Activated T-cell treated with anti-CD3 and anti-CD28 coated beads, Interleukin-2, amount 50 U/mL, for 72 hours (primary cell): ENCODE measurements at regions not wholly inside any gene's neighbourhood (a gene's known extent, or its start where the extent isn't known, plus 50 kb on each side); places are given as distances from the start of the nearest gene placed in this dataset.
"Not testable (repeated sequence)": the region's sequence is repeated elsewhere in the genome, so short reads cannot be mapped to it uniquely, and the experiment has no call there.

Experiments
- ATAC-seq, 2 donors: fragments of 150-1000 bp; cut with Tn5 transposase; replicated peaks in 1 of 2; 2 replicates each; pipeline ENCODE4 v1.10.0; 2021; ENCODE audit warnings: moderate library complexity in 2 of 2, mild to moderate bottlenecking in 1 of 2
- DNase-seq, 2 donors: peaks; one replicate each; pipeline ENCODE4 v3.0.0; 2021 to 2022; ENCODE audit warnings: mixed read lengths in 1 of 2
- H3K27ac Mint-ChIP-seq: one replicate; pipeline ENCODE4 v1.8.0; 2022; ENCODE audit warnings: mild to moderate bottlenecking, moderate library complexity, mixed read lengths
- H3K27me3 Mint-ChIP-seq: one replicate; pipeline ENCODE4 v1.8.0; 2022; ENCODE audit warnings: low read depth, mixed read lengths
- H3K36me3 Mint-ChIP-seq, 2 donors: one replicate each; pipeline ENCODE4 v1.8.0; 2022; ENCODE audit warnings: mixed read lengths in 2 of 2, mild to moderate bottlenecking in 1 of 2; ENCODE audit not compliant: insufficient read depth in 2 of 2
- H3K4me1 Mint-ChIP-seq: one replicate; pipeline ENCODE4 v1.8.0; 2022; ENCODE audit warnings: low read depth, mixed read lengths
- H3K4me3 Mint-ChIP-seq, 2 donors: one replicate each; pipeline ENCODE4 v1.8.0; 2022; ENCODE audit warnings: mild to moderate bottlenecking in 2 of 2, mixed read lengths in 2 of 2, moderate library complexity in 2 of 2
- H3K9me3 Mint-ChIP-seq, 2 donors: one replicate each; pipeline ENCODE4 v1.8.0; 2022; ENCODE audit warnings: mixed read lengths in 2 of 2

DNA sequence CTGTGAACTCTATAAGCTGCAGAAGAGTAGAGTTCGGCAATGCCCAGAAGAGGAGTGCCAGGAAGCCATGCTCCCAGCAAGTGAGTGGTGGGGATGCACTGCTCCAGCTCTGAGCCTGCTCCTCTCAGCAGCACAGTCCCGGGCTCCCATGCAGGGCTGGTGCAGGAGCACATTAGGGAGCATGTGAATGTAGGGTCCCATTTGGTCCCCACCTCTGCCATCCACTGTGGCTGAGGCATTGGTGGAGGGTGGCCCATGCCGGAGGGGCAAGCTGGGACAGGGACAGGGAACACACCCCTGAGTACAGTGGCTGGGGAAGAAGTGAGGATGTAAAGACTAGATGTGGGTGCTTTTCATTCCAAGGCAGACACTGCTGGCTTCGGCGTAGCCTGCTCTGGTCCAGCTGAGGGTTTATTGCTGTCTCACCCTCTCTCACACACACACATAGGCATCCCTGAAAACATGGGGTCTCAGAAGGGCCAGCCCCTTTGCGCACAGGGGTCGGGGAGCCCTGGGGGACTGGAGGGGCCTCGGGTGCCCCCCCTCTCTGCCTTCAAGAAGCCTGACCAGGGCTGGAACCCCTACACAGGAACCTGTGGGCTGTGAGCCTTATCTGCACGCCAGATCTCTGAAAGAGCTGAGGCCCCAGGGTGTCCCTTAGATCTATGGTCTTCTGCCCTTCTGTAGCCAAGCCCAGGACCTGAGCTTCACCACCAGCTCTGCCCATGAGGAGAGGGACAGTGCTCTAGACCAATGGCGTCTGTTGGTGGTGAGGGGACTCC is 341.0 kb downstream of the TCERG1L start:
- ATAC-seq = no peak
- no peak for DNase-seq
- H3K36me3 Mint-ChIP-seq = no peaks in the 10 kb centered on the region
- no peaks in the 10 kb centered on the region for H3K9me3 Mint-ChIP-seq
- H3K27ac Mint-ChIP-seq = no peak overlapping the region
- H3K4me3 Mint-ChIP-seq = no peak overlapping the region
- H3K4me1 Mint-ChIP-seq = no peaks in the 10 kb centered on the region
- no peaks in the 10 kb centered on the region for H3K27me3 Mint-ChIP-seq

- Mint-ChIP-seq H3K9me3 (no peaks in the 10 kb centered on the region), H3K27ac (no peak overlapping the region), H3K36me3 (no peaks in the 10 kb centered on the region), H3K4me1 (no peaks in the 10 kb centered on the region), H3K27me3 (no peaks in the 10 kb centered on the region), H3K4me3 (no peak overlapping the region)
- no peak for DNase-seq
- ATAC-seq = no peak
These were observed 340.4 kb downstream of the TCERG1L start for GRCh38 chr10:130971123-130971435.

GRCh38 chr10:130973127-130973839 is 338.2 kb downstream of the TCERG1L start:
- ATAC-seq (no peak), DNase-seq (no peak)
- no peaks in the 10 kb centered on the region for H3K9me3 Mint-ChIP-seq
- H3K27me3 Mint-ChIP-seq = no peaks in the 10 kb centered on the region
- no peak overlapping the region for H3K4me3 Mint-ChIP-seq
- no peaks in the 10 kb centered on the region for H3K36me3 Mint-ChIP-seq
- no peak overlapping the region for H3K27ac Mint-ChIP-seq
- no peaks in the 10 kb centered on the region for H3K4me1 Mint-ChIP-seq

DNA sequence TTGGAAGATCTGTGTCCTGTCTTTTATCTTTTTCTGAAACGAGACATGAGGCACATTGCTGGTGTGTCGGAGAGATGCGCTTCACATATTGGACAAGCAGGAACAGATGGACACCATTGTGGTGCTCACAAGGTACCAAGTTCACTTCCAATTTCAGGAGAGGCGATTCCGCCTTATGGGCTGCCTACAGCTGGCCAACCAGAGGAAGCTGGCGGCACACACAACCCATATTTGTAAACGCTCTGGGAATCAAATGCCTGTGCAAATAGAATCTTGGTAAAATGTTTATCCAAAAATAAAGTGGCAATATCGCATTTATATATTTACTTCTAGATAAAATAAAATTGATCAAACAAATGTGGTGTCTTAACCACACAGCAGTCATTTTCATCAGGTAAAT is 337.4 kb downstream of the TCERG1L start:
- H3K36me3 Mint-ChIP-seq = no peaks in the 10 kb centered on the region
- no peak overlapping the region for H3K27ac Mint-ChIP-seq
- no peak for DNase-seq
- no peak for ATAC-seq
- H3K4me1 Mint-ChIP-seq = no peaks in the 10 kb centered on the region
- H3K27me3 Mint-ChIP-seq = no peaks in the 10 kb centered on the region
- H3K9me3 Mint-ChIP-seq = no peaks in the 10 kb centered on the region
- no peak overlapping the region for H3K4me3 Mint-ChIP-seq

- H3K9me3 Mint-ChIP-seq, H3K36me3 Mint-ChIP-seq, H3K4me1 Mint-ChIP-seq, H3K4me3 Mint-ChIP-seq, H3K27ac Mint-ChIP-seq, ATAC-seq, DNase-seq, H3K27me3 Mint-ChIP-seq: not testable (repeated sequence)
These were observed 336.2 kb downstream of the TCERG1L start for GRCh38 chr10:130975351-130975750.

DNA sequence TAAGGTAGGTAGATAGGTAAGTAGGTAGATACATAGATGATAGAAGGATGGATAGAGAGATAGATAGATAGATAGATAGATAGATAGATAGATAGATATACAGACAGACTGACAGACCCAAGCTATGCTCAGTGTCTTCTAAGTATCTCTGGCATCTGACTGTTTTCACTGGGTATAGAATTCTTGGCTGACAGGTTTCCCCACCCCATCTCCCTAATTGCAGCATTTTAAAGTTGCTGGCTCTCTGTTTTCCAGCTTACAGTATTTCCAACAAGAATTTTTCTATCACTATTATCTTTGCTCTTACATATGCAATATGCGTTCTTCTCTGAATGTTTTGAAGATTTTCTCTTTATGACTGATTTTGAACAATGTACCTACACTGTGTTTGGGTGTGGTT is 328.7 kb downstream of the TCERG1L start:
- Mint-ChIP-seq H3K9me3 (peaks cover 8 to 14% of the 10 kb centered on the region in 2 donors), H3K27me3 (no peaks in the 10 kb centered on the region), H3K36me3 (peaks cover 0 to 2% of the 10 kb centered on the region in 2 donors), H3K27ac (no peak overlapping the region), H3K4me3 (no peak overlapping the region), H3K4me1 (no peaks in the 10 kb centered on the region)
- no peak for ATAC-seq
- no peak for DNase-seq

DNA sequence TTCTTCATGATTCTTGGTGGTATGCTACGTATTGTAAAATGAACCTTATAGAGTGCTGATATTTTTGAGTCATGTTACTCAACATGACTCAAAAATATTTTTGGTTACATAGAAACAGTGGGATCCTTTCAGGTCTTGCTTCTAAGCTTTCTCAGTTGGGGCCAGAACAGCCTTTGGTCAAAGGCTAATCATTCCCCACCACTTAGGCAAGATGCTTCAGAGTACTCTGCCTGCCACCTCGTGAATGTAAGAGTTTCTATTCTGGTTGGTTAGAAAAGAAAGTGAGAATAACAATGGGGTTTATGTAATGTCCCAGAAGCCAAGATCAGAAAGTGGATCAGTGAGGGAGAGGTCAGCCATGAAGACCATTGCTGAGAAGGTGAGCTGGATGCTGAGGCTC is 327.8 kb downstream of the TCERG1L start:
- Mint-ChIP-seq H3K4me1 (no peaks in the 10 kb centered on the region), H3K36me3 (peaks cover 0 to 2% of the 10 kb centered on the region in 2 donors), H3K27ac (no peak overlapping the region), H3K27me3 (no peaks in the 10 kb centered on the region), H3K9me3 (peaks cover 8 to 14% of the 10 kb centered on the region in 2 donors), H3K4me3 (no peak overlapping the region)
- DNase-seq = no peak
- ATAC-seq = no peak

DNA sequence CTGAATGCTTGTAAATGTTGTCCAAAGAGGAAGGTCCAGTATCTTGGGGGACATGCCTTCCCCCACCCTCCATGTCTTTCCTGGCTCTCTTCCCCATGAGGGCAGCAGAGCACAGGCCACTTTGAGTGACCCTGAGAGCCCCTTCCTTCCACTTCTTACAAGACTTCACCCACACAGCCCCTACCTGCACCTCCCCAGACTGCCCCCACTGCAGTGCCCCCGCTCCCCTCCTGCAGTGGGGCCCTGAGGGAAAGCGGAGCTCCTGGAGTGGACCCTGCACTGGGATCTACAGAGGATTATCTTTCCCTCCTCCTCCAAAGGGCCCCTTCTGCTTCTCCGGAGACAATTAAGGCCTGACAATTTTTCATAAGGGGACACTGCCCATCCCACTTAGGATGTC is 326.8 kb downstream of the TCERG1L start:
- Mint-ChIP-seq H3K27ac (no peak overlapping the region), H3K9me3 (peaks cover 8 to 14% of the 10 kb centered on the region in 2 donors), H3K4me3 (no peak overlapping the region), H3K27me3 (no peaks in the 10 kb centered on the region), H3K4me1 (no peaks in the 10 kb centered on the region), H3K36me3 (peaks cover 0 to 2% of the 10 kb centered on the region in 2 donors)
- DNase-seq (no peak), ATAC-seq (no peak)

DNA sequence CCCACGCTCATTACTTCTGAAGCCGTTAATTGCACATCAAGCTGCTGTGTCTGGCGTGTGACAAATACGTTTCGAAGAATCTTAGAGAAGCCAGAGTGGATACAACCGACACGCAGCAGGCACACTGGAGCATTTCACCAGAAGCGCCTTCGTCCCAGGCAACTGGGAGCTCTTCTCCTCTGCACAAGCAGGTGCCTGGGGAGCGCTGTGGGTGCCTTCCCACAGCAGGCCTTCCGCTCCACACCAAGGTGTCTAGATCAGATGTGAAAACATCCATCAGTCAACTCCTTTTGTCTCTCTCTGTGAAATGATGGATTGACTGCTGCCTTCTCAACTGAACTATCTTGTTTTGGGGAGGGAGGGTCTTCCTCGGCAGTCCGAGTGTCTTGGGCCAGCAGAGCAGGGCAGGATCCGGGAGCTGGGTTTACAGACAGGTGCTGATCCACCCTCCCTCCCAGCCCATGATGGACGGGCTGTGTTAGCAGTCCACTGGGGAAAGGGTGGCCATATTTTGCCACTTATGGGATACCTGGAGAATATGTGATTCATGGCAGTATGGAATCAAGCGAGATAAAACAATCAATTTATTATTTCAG is 326.3 kb downstream of the TCERG1L start:
- Mint-ChIP-seq H3K36me3 (peaks cover 0 to 2% of the 10 kb centered on the region in 2 donors), H3K4me1 (no peaks in the 10 kb centered on the region), H3K27me3 (no peaks in the 10 kb centered on the region), H3K9me3 (peaks cover 8 to 12% of the 10 kb centered on the region in 2 donors), H3K27ac (no peak overlapping the region), H3K4me3 (no peak overlapping the region)
- DNase-seq (no peak), ATAC-seq (no peak)

DNA sequence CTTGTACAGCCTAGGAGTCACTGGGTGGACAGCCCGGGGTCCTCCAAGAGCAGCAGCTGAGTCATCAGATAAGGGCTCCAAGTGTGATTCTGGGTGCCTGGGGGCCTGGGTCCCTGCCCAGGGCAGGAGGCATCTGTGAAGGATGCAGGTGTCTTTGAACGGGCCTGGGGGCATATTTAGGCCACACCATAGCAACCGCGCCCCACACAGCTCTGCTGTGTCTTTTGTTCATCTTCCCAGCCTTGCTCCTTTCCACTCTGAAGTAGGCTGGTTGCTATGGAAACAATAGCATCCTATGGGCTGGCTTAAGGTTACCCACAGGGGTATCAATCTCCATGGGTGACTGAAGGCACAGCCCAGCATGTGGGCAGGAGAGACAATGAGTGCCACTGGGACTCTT is 324.7 kb downstream of the TCERG1L start:
- no peak overlapping the region for H3K27ac Mint-ChIP-seq
- no peak for DNase-seq

GRCh38 chr10:130987401-130987800 is 324.1 kb downstream of the TCERG1L start:
- ATAC-seq (no peak), DNase-seq (no peak)
- Mint-ChIP-seq H3K36me3 (peaks cover 0 to 2% of the 10 kb centered on the region in 2 donors), H3K27ac (no peak overlapping the region), H3K4me1 (no peaks in the 10 kb centered on the region), H3K4me3 (no peak overlapping the region), H3K27me3 (no peaks in the 10 kb centered on the region), H3K9me3 (peaks cover 8 to 12% of the 10 kb centered on the region in 2 donors)

More for the DNA sequence above, 324.7 kb downstream of the TCERG1L start:
- Mint-ChIP-seq H3K9me3 (peaks cover 8 to 12% of the 10 kb centered on the region in 2 donors), H3K27me3 (no peaks in the 10 kb centered on the region), H3K4me1 (no peaks in the 10 kb centered on the region), H3K36me3 (peaks cover 0 to 2% of the 10 kb centered on the region in 2 donors), H3K4me3 (no peak overlapping the region)
- no peak for ATAC-seq

DNA sequence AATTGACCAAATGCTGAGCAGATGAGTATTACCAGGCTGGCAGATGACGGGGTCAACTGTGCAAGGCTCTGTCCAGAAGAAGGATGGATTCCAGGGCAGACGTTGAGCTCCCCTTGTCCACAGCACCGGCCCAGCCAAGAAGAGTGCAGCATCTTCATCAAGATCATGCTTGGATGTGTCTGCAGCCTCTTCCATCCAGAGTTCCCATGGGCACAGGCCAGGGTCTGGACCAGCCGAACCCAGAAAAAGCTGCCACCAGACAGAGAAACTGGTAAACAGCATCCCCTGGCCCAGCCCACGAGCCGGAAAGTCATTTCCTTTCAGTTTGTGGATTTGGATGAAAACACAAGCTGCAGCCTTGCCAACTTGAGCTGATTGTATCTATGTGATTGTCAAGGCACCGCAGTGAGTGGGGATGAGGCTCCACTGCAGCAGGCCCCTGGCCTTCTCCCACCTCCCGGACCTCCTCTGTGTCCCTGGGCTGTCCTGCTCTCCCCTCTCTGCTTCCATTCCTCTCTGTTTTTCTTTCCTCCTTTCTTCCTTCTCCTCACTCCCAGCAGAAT is 321.8 kb downstream of the TCERG1L start:
- no peak overlapping the region for H3K27ac Mint-ChIP-seq
- H3K4me1 Mint-ChIP-seq = no peaks in the 10 kb centered on the region
- no peaks in the 10 kb centered on the region for H3K36me3 Mint-ChIP-seq
- no peak for ATAC-seq
- DNase-seq = no peak
- H3K27me3 Mint-ChIP-seq = no peaks in the 10 kb centered on the region
- H3K4me3 Mint-ChIP-seq = no peak overlapping the region
- H3K9me3 Mint-ChIP-seq = no peaks in the 10 kb centered on the region

GRCh38 chr10:130990486-130990885 is 321.0 kb downstream of the TCERG1L start:
- H3K9me3 Mint-ChIP-seq = no peaks in the 10 kb centered on the region
- ATAC-seq (no peak), DNase-seq (no peak)
- no peak overlapping the region for H3K27ac Mint-ChIP-seq
- no peaks in the 10 kb centered on the region for H3K27me3 Mint-ChIP-seq
- H3K4me1 Mint-ChIP-seq = no peaks in the 10 kb centered on the region
- no peak overlapping the region for H3K4me3 Mint-ChIP-seq
- H3K36me3 Mint-ChIP-seq = no peaks in the 10 kb centered on the region
